Uterus (tissue), 3 donors: ENCODE measurements at regions not wholly inside any gene's neighbourhood (a gene's known extent, or its start where the extent isn't known, plus 50 kb on each side); places are given as distances from the start of the nearest gene placed in this dataset.

Experiments
- DNase-seq, 2 donors: peaks; one replicate each; pipeline ENCODE4 v3.0.0-alpha.2; 2019 to 2020
- H3K27ac ChIP-seq, 2 donors: fragments of 200-600 bp; sonication (generic); 1 replicate in 1 of 2; 2 replicates in 1 of 2; pipeline ENCODE4 v1.5.1; 2016 to 2018
- H3K27me3 ChIP-seq, 2 donors: fragments of 200-600 bp; sonication (generic); one replicate each; pipeline ENCODE4 v1.5.1; 2018 to 2019; ENCODE audit warnings: control low read depth in 1 of 2
- H3K36me3 ChIP-seq, 2 donors: fragments of 200-600 bp; sonication (generic); one replicate each; pipeline ENCODE4 v1.5.1; 2019; ENCODE audit warnings: control low read depth in 1 of 2
- H3K4me1 ChIP-seq, 2 donors: fragments of 200-600 bp; sonication (generic); one replicate each; pipeline ENCODE4 v1.5.1; 2018 to 2019; ENCODE audit warnings: control low read depth in 1 of 2
- H3K4me3 ChIP-seq, 2 donors: fragments of 200-600 bp; sonication (generic); 1 replicate in 1 of 2; 2 replicates in 1 of 2; pipeline ENCODE4 v1.5.1; 2018 to 2019; ENCODE audit warnings: mild to moderate bottlenecking in 1 of 2
- H3K9me3 ChIP-seq, 2 donors: fragments of 200-600 bp; sonication (generic); one replicate each; pipeline ENCODE4 v1.5.1; 2019; ENCODE audit warnings: control low read depth in 1 of 2
- POLR2A ChIP-seq, 2 donors: fragments of 450-650 bp; IDR thresholded peaks; one replicate each; pipeline ENCODE4 v1.6.1; 2016; ENCODE audit warnings: antibody characterized with exemption in 2 of 2, mild to moderate bottlenecking in 1 of 2, moderate library complexity in 1 of 2
- intact Hi-C: fragments of 100-400 bp; cut with DNase I; formaldehyde crosslinking; loops from one replicate; pipeline ENCODE4 v1.15.1; 2023; ENCODE audit warnings: low total_unique reads
- TF ChIP-seq, protein P1 (sequence below), 4 experiments: fragments of 200-600 bp in 2 of 4; fragments of 450-650 bp in 2 of 4; sonication (generic) in 2 of 4; IDR thresholded peaks; one replicate each; pipeline ENCODE4 v1.5.1; 2016 to 2019; ENCODE audit warnings: antibody characterized with exemption in 4 of 4, mild to moderate bottlenecking in 2 of 4, moderate library complexity in 1 of 4
- donor health status: DM: yes; HTN: yes; CAD: no.

GRCh38 chr2:46825231-46825938, 90.2 kb downstream of the MCFD2 start:
- Histone ChIP-seq H3K27me3 (no peaks in the 10 kb centered on the region), H3K27ac (no peak overlapping the region), H3K36me3 (no peaks in the 10 kb centered on the region), H3K4me3 (no peak overlapping the region), H3K4me1 (no peaks in the 10 kb centered on the region), H3K9me3 (no peaks in the 10 kb centered on the region)
- DNase-seq: peak in 1 of 2 donors; percentile 13
- TF ChIP-seq POLR2A (IDR thresholded peaks at IDR 0.05): no peak
- TF ChIP-seq, protein P1, sequence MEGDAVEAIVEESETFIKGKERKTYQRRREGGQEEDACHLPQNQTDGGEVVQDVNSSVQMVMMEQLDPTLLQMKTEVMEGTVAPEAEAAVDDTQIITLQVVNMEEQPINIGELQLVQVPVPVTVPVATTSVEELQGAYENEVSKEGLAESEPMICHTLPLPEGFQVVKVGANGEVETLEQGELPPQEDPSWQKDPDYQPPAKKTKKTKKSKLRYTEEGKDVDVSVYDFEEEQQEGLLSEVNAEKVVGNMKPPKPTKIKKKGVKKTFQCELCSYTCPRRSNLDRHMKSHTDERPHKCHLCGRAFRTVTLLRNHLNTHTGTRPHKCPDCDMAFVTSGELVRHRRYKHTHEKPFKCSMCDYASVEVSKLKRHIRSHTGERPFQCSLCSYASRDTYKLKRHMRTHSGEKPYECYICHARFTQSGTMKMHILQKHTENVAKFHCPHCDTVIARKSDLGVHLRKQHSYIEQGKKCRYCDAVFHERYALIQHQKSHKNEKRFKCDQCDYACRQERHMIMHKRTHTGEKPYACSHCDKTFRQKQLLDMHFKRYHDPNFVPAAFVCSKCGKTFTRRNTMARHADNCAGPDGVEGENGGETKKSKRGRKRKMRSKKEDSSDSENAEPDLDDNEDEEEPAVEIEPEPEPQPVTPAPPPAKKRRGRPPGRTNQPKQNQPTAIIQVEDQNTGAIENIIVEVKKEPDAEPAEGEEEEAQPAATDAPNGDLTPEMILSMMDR (IDR thresholded peaks at IDR 0.05): no peak
- intact Hi-C loops: no loop called here

- H3K27ac ChIP-seq: no peak overlapping the region
- DNase-seq: no peak
- no peaks in the 10 kb centered on the region for H3K27me3 ChIP-seq
- no peaks in the 10 kb centered on the region for H3K4me1 ChIP-seq
- H3K36me3 ChIP-seq: no peaks in the 10 kb centered on the region
- no peak overlapping the region for H3K4me3 ChIP-seq
- no peaks in the 10 kb centered on the region for H3K9me3 ChIP-seq
- intact Hi-C loops: no loop called here
- TF ChIP-seq POLR2A (IDR thresholded peaks at IDR 0.05): no peak
- TF ChIP-seq, protein P1 (IDR thresholded peaks at IDR 0.05): no peak
Observed at GRCh38 chr2:46824611-46825010, 91.0 kb downstream of the MCFD2 start.

DNA sequence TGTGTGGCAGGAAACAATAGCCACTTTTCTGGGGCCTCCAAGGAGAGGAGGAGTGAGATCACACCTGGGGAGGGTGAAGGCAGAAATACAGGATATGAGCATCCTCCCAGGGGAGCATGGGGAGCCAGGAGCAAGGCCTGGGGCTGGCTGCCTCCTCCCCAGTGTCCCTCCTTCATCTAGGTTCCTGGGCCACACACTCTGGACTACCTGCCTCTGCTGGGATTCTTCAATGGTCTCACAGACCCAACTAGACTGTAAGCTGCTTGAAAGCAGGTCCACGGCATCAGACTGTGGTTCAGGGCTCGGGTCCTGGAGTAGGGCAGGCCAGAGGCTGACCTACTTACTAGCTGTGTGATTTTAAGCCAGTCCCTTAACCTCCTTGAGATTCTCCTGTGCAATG, 94.0 kb downstream of the MCFD2 start:
- Histone ChIP-seq H3K9me3 (no peaks in the 10 kb centered on the region), H3K27me3 (no peaks in the 10 kb centered on the region), H3K36me3 (no peaks in the 10 kb centered on the region), H3K4me1 (peaks cover 4 to 14% of the 10 kb centered on the region in 2 donors), H3K4me3 (no peak overlapping the region), H3K27ac (no peak overlapping the region)
- no peak for TF ChIP-seq POLR2A (IDR thresholded peaks at IDR 0.05)
- TF ChIP-seq, protein P1 (IDR thresholded peaks at IDR 0.05): no peak
- intact Hi-C loops: no loop called here
- peak; percentile 5 to 8 for DNase-seq

DNA sequence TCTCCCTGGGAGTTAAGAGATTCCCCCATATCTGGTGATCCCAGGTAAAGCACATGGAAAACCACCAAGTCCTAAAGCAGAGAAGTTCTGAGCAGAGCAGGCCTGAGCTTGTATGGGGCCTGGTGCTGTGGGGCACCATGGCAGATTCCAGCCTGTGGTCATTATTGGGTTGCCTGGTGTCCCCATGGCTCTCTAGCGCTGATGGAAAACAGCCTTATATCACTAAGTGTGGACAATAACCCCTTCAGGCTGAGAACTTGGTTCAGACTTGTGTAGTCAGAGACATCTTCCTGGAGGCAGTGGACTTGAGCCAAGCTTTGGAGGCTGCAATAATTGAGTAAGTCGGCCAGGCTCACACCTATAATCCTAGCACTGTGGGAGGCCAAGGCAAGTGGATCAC, 96.8 kb downstream of the MCFD2 start:
- no peak overlapping the region for H3K4me3 ChIP-seq
- intact Hi-C loops: no loop called here
- no peaks in the 10 kb centered on the region for H3K36me3 ChIP-seq
- no peaks in the 10 kb centered on the region for H3K9me3 ChIP-seq
- peak in 1 of 2 donors; percentile 17 for DNase-seq
- peak overlapping the region; percentile 32 to 60 for H3K27ac ChIP-seq
- no peaks in the 10 kb centered on the region for H3K27me3 ChIP-seq
- TF ChIP-seq, protein P1 (IDR thresholded peaks at IDR 0.05): no peak
- no peak for TF ChIP-seq POLR2A (IDR thresholded peaks at IDR 0.05)
- H3K4me1 ChIP-seq: peaks cover 13 to 25% of the 10 kb centered on the region in 2 donors

- Histone ChIP-seq H3K27ac (peak overlapping the region; percentile 32 to 60), H3K9me3 (no peaks in the 10 kb centered on the region), H3K36me3 (no peaks in the 10 kb centered on the region), H3K4me3 (no peak overlapping the region), H3K27me3 (no peaks in the 10 kb centered on the region), H3K4me1 (peaks cover 19 to 27% of the 10 kb centered on the region in 2 donors)
- peak; percentile 80 to 86 for DNase-seq
- intact Hi-C loops: no loop called here
- TF ChIP-seq POLR2A (IDR thresholded peaks at IDR 0.05): no peak
Observed at GRCh38 chr2:46818141-46818621, 97.4 kb downstream of the MCFD2 start.
